ENCODE measurements at regions not wholly inside any gene's neighbourhood (a gene's known extent, or its start where the extent isn't known, plus 50 kb on each side); places are given as distances from the start of the nearest gene placed in this dataset.

DNA sequence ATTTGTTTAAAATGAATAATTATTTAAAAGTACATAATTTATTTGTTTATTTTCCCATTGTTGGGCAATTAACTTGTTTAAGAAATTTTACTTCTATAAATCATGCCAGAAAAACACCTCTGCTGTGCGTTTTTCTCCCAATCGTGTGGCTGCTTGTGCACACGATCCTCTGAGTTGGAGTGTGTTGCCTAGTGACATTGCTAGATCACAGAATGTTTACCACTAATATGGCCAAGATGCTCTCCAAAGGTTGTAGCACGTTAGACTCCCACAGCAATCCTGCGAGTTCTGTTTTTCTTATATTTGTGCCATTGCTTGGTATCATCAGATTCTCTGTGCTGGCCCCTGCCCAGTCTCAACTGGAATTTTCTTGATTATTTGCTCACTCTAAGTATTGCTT lies 207.1 kb upstream of the ADCY1 start:
- TF ChIP-seq POLR2AphosphoS5 (IDR thresholded peaks at IDR 0.05; ENCODE audit: low read depth, low read length) = no peak
- TF ChIP-seq TAF1 (IDR thresholded peaks at IDR 0.05; ENCODE audit: borderline replicate concordance, insufficient read depth, low read length) = no peak
